DMS53 treated with DMSO at 0.1 percent for 48 hours (cell line): ENCODE measurements at regions not wholly inside any gene's neighbourhood (a gene's known extent, or its start where the extent isn't known, plus 50 kb on each side); places are given as distances from the start of the nearest gene placed in this dataset.
A peak's percentile ranks its signal among the peaks of the same experiment; 100 is the strongest.
"Not testable (repeated sequence)": the region's sequence is repeated elsewhere in the genome, so short reads cannot be mapped to it uniquely, and the experiment has no call there.

Experiments used
- DNase-seq: peaks from one replicate; lab custom pipeline; 2025; ENCODE audit not compliant: unreplicated experiment; lab: John Stamatoyannopoulos, UW

- no peak for DNase-seq
Observed at GRCh38 chr1:187942986-187943385, 1114.2 kb downstream of the PLA2G4A start.

- DNase-seq: no peak
Observed at GRCh38 chr1:187943606-187944403, 1115.1 kb downstream of the PLA2G4A start.

GRCh38 chr1:187946661-187947060 is 1117.9 kb downstream of the PLA2G4A start:
- not testable (repeated sequence) for DNase-seq

- no peak for DNase-seq
Observed at GRCh38 chr1:187947359-187947758, 1118.6 kb downstream of the PLA2G4A start.

- DNase-seq: no peak
Observed at GRCh38 chr1:187948170-187948794, 1119.5 kb downstream of the PLA2G4A start.

- DNase-seq: no peak
Observed at GRCh38 chr1:187949567-187949966, 1120.8 kb downstream of the PLA2G4A start.

GRCh38 chr1:187951817-187952216 is 1123.1 kb downstream of the PLA2G4A start:
- DNase-seq: no peak

GRCh38 chr1:187952446-187952845 is 1123.7 kb downstream of the PLA2G4A start:
- no peak for DNase-seq

- no peak for DNase-seq
Observed at GRCh38 chr1:187956975-187957374, 1128.2 kb downstream of the PLA2G4A start.

GRCh38 chr1:187958207-187958606 is 1129.5 kb downstream of the PLA2G4A start:
- DNase-seq: peak; percentile 49

- DNase-seq: no peak
Observed at GRCh38 chr1:187959062-187959461, 1130.3 kb downstream of the PLA2G4A start.

GRCh38 chr1:187960125-187960638 is 1131.4 kb downstream of the PLA2G4A start:
- DNase-seq: no peak

- DNase-seq: no peak
Observed at GRCh38 chr1:187961895-187962294, 1133.1 kb downstream of the PLA2G4A start.

GRCh38 chr1:187971851-187972250 is 1143.1 kb downstream of the PLA2G4A start:
- peak; percentile 5 for DNase-seq

GRCh38 chr1:187977298-187977697 is 1148.5 kb downstream of the PLA2G4A start:
- DNase-seq: no peak

GRCh38 chr1:187985145-187985896 is 1156.6 kb downstream of the PLA2G4A start:
- no peak for DNase-seq

GRCh38 chr1:187985897-187986654 is 1157.3 kb downstream of the PLA2G4A start:
- DNase-seq: no peak

- DNase-seq: no peak
Observed at GRCh38 chr1:187987236-187987776, 1158.6 kb downstream of the PLA2G4A start.

- no peak for DNase-seq
Observed at GRCh38 chr1:187991944-187992343, 1163.2 kb downstream of the PLA2G4A start.

GRCh38 chr1:187996780-187997179 is 1168.0 kb downstream of the PLA2G4A start:
- no peak for DNase-seq

- no peak for DNase-seq
Observed at GRCh38 chr1:187999973-188000372, 1171.2 kb downstream of the PLA2G4A start.
